Stomach (tissue), 8 donors: ENCODE measurements at regions not wholly inside any gene's neighbourhood (a gene's known extent, or its start where the extent isn't known, plus 50 kb on each side); places are given as distances from the start of the nearest gene placed in this dataset.
A peak's percentile ranks its signal among the peaks of the same experiment; 100 is the strongest.

Experiments
- DNase-seq, 2 donors: peaks; one replicate each; pipeline versions ENCODE4 v3.0.0 to v3.0.0-alpha.2; 2013 to 2019
- H3K27ac ChIP-seq, 5 donors: fragments of 200-600 bp in 4 of 5; sonication (generic) in 4 of 5; one replicate each; pipeline ENCODE4 v1.5.1; 2013 to 2019; ENCODE audit warnings: mild to moderate bottlenecking in 1 of 5, moderate library complexity in 1 of 5
- H3K27me3 ChIP-seq, 3 donors: fragments of 200-600 bp; sonication (generic); one replicate each; pipeline ENCODE4 v1.5.1; 2017 to 2019; ENCODE audit warnings: mixed run types in 1 of 3
- H3K36me3 ChIP-seq, 4 donors: fragments of 200-600 bp; sonication (generic); 1 replicate in 3 of 4; 2 replicates in 1 of 4; pipeline ENCODE4 v1.5.1; 2016 to 2019
- H3K4me1 ChIP-seq, 4 donors: fragments of 200-600 bp; sonication (generic); one replicate each; pipeline ENCODE4 v1.5.1; 2016 to 2019
- H3K4me3 ChIP-seq, 4 donors: fragments of 200-600 bp; sonication (generic) in 3 of 4; one replicate each; pipeline ENCODE4 v1.5.1; 2016 to 2019; ENCODE audit warnings: mild to moderate bottlenecking in 1 of 4
- H3K9me3 ChIP-seq, 4 donors: fragments of 200-600 bp; sonication (generic); one replicate each; pipeline ENCODE4 v1.5.1; 2016 to 2019
- CTCF ChIP-seq, 7 experiments: fragments of 450-650 bp in 4 of 7; fragments of 200-600 bp in 3 of 7; sonication (generic) in 3 of 7; IDR thresholded peaks; one replicate each; pipeline ENCODE4 v1.5.1; 2016 to 2019; ENCODE audit warnings: antibody characterized with exemption in 7 of 7, control low read depth in 2 of 7, mild to moderate bottlenecking in 1 of 7
- EP300 ChIP-seq: sonication (generic); formaldehyde crosslinking; IDR thresholded peaks from one replicate; pipeline ENCODE4 v1.6.1; 2017; ENCODE audit warnings: antibody characterized with exemption
- POLR2A ChIP-seq, 4 donors: fragments of 450-650 bp; IDR thresholded peaks; one replicate each; pipeline ENCODE4 v1.6.1; 2016; ENCODE audit warnings: antibody characterized with exemption in 4 of 4, control low read depth in 2 of 4, mild to moderate bottlenecking in 1 of 4, moderate library complexity in 1 of 4
- POLR2AphosphoS5 ChIP-seq, 3 donors: sonication (generic); formaldehyde crosslinking; IDR thresholded peaks; one replicate each; pipeline ENCODE4 v1.6.1; 2016; ENCODE audit warnings: antibody characterized with exemption in 3 of 3
- WGBS, 5 donors: extraction: QIAGEN DNeasy Blood & Tissue Kit in 3 of 5; methylation state at CpG; one replicate each; pipeline versions ENCODE4 v1.1.5 to v1.1.7; 2013 to 2018; 5-methylcytosine and 5-hydroxymethylcytosine counted together
- intact Hi-C: fragments of 100-400 bp; cut with DNase I; formaldehyde crosslinking; loops from one replicate; pipeline ENCODE4 v1.15.1; 2023; ENCODE audit warnings: low total_unique reads
- donor health status: healthy with polysubstance abuse.
- donor health status: Bipolar disorder and iron deficiency.
- donor health status: healthy.

GRCh38 chrX:45769761-45770582 is 569.3 kb upstream of the DIPK2B start:
- Histone ChIP-seq H3K36me3 (no peaks in the 10 kb centered on the region), H3K27ac (peak overlapping the region; percentile 65 to 85 (median 81)), H3K4me1 (peaks cover 7 to 25% (median 14%) of the 10 kb centered on the region in 4 donors), H3K4me3 (peak overlapping the region; percentile 26 to 38 (median 37)), H3K27me3 (no peaks in the 10 kb centered on the region), H3K9me3 (no peaks in the 10 kb centered on the region)
- TF ChIP-seq POLR2AphosphoS5 (IDR thresholded peaks at IDR 0.05) = peak; percentile 36 to 71 (median 52)
- TF ChIP-seq POLR2A (IDR thresholded peaks at IDR 0.05) = no peak
- WGBS, 5 donors = 0 to 41% (median 5%) methylated on average over 11 to 18 of the region's 18 CpGs
- DNase-seq = peak; percentile 56 to 90
- intact Hi-C loops = no loop called here

GRCh38 chrX:45768666-45769236 is 568.1 kb upstream of the DIPK2B start:
- H3K4me1 ChIP-seq = peaks cover 7 to 28% (median 14%) of the 10 kb centered on the region in 4 donors
- intact Hi-C loops = no loop called here
- no peaks in the 10 kb centered on the region for H3K36me3 ChIP-seq
- H3K9me3 ChIP-seq = no peaks in the 10 kb centered on the region
- H3K4me3 ChIP-seq = peak overlapping the region; percentile 26 to 38 (median 37)
- no peak for DNase-seq
- no peaks in the 10 kb centered on the region for H3K27me3 ChIP-seq
- TF ChIP-seq CTCF (IDR thresholded peaks at IDR 0.05) (no peak), POLR2A (IDR thresholded peaks at IDR 0.05) (no peak), EP300 (no peak), POLR2AphosphoS5 (IDR thresholded peaks at IDR 0.05) (no peak)
- 6 to 35% (median 12%) methylated on average over 6 of the region's 6 CpGs for WGBS, 5 donors
- H3K27ac ChIP-seq = peak overlapping the region in 4 of 5 donors; percentile 79 to 85 (median 82)

GRCh38 chrX:45766981-45767501 is 566.4 kb upstream of the DIPK2B start:
- Histone ChIP-seq H3K27me3 (no peaks in the 10 kb centered on the region), H3K27ac (peak overlapping the region in 3 of 5 donors; percentile 7 to 85 (median 82)), H3K36me3 (no peaks in the 10 kb centered on the region), H3K4me3 (peak overlapping the region; percentile 0 to 38 (median 37)), H3K9me3 (no peaks in the 10 kb centered on the region), H3K4me1 (peaks cover 7 to 26% (median 14%) of the 10 kb centered on the region in 4 donors)
- TF ChIP-seq EP300 = no peak
- no peak for TF ChIP-seq POLR2AphosphoS5 (IDR thresholded peaks at IDR 0.05)
- TF ChIP-seq CTCF (IDR thresholded peaks at IDR 0.05) = no peak
- intact Hi-C loops = no loop called here
- 11 to 47% (median 30%) methylated on average over 3 of the region's 3 CpGs for WGBS, 5 donors
- peak in 1 of 2 donors; percentile 43 for DNase-seq

GRCh38 chrX:45765767-45766166 is 565.1 kb upstream of the DIPK2B start:
- Histone ChIP-seq H3K9me3 (no peaks in the 10 kb centered on the region), H3K4me3 (peak overlapping the region in 1 of 4 donors; percentile 11), H3K4me1 (peaks cover 0 to 27% (median 4%) of the 10 kb centered on the region in 4 donors), H3K27ac (no peak overlapping the region), H3K27me3 (no peaks in the 10 kb centered on the region), H3K36me3 (no peaks in the 10 kb centered on the region)
- intact Hi-C loops = no loop called here
- TF ChIP-seq EP300 = no peak
- TF ChIP-seq POLR2A (IDR thresholded peaks at IDR 0.05) = no peak
- TF ChIP-seq POLR2AphosphoS5 (IDR thresholded peaks at IDR 0.05) = no peak
- TF ChIP-seq CTCF (IDR thresholded peaks at IDR 0.05) = no peak
- 58 to 74% (median 67%) methylated on average over 4 of the region's 4 CpGs for WGBS, 5 donors
- no peak for DNase-seq
